HG02759 (cell line): ENCODE measurements at regions not wholly inside any gene's neighbourhood (a gene's known extent, or its start where the extent isn't known, plus 50 kb on each side); places are given as distances from the start of the nearest gene placed in this dataset.

Experiments
- ATAC-seq: cut with Tn5 transposase; IDR thresholded peaks from one replicate; pipeline ENCODE4 v1.9.1; 2021; ENCODE audit warnings: mild to moderate bottlenecking, moderate library complexity; ENCODE audit not compliant: unreplicated experiment

- ATAC-seq, result no peak
Observed at GRCh38 chr13:74329962-74330361, 195.8 kb upstream of the KLF12 start.

GRCh38 chr13:74325106-74325505, 190.9 kb upstream of the KLF12 start:
- ATAC-seq, result no peak

- ATAC-seq, result no peak
Observed at GRCh38 chr13:74324338-74324737, 190.1 kb upstream of the KLF12 start.

GRCh38 chr13:74322562-74322961, 188.4 kb upstream of the KLF12 start:
- no peak for ATAC-seq

- ATAC-seq, result no peak
Observed at GRCh38 chr13:74320282-74320681, 186.1 kb upstream of the KLF12 start.

GRCh38 chr13:74316547-74316946, 182.3 kb upstream of the KLF12 start:
- no peak for ATAC-seq

- no peak for ATAC-seq
Observed at GRCh38 chr13:74306496-74306895, 172.3 kb upstream of the KLF12 start.

- no peak for ATAC-seq
Observed at GRCh38 chr13:74305876-74306275, 171.7 kb upstream of the KLF12 start.

- ATAC-seq, result no peak
Observed at GRCh38 chr13:74301258-74301935, 167.2 kb upstream of the KLF12 start.

- ATAC-seq, result no peak
Observed at GRCh38 chr13:74300162-74300561, 166.0 kb upstream of the KLF12 start.

- no peak for ATAC-seq
Observed at GRCh38 chr13:74299721-74300120, 165.5 kb upstream of the KLF12 start.

- ATAC-seq, result no peak
Observed at GRCh38 chr13:74298923-74299322, 164.7 kb upstream of the KLF12 start.

- ATAC-seq, result peak; percentile 73
Observed at GRCh38 chr13:74289861-74290773, 155.9 kb upstream of the KLF12 start.

GRCh38 chr13:74289107-74289506, 154.9 kb upstream of the KLF12 start:
- ATAC-seq, result no peak

- no peak for ATAC-seq
Observed at GRCh38 chr13:74288361-74288911, 154.2 kb upstream of the KLF12 start.

GRCh38 chr13:74287724-74288169, 153.5 kb upstream of the KLF12 start:
- ATAC-seq, result peak; percentile 41

GRCh38 chr13:74280795-74281490, 146.7 kb upstream of the KLF12 start:
- ATAC-seq, result no peak

- ATAC-seq, result no peak
Observed at GRCh38 chr13:74280093-74280794, 146.0 kb upstream of the KLF12 start.

GRCh38 chr13:74278901-74279300, 144.7 kb upstream of the KLF12 start:
- no peak for ATAC-seq

GRCh38 chr13:74274916-74275315, 140.7 kb upstream of the KLF12 start:
- no peak for ATAC-seq

GRCh38 chr13:74273581-74273980, 139.4 kb upstream of the KLF12 start:
- no peak for ATAC-seq
